HT-29 (cell line): ENCODE measurements at regions not wholly inside any gene's neighbourhood (a gene's known extent, or its start where the extent isn't known, plus 50 kb on each side); places are given as distances from the start of the nearest gene placed in this dataset.
"Not testable (repeated sequence)": the region's sequence is repeated elsewhere in the genome, so short reads cannot be mapped to it uniquely, and the experiment has no call there.

ENCODE experiments used
- DNase-seq: peaks from one replicate; pipeline ENCODE4 v3.0.0-alpha.2; 2015; ENCODE audit warnings: low spot score

- not testable (repeated sequence) for DNase-seq
These were observed 304.6 kb downstream of the UBE2NL start for GRCh38 chrX:144188489-144188888.

- DNase-seq = not testable (repeated sequence)
These were observed 313.2 kb downstream of the UBE2NL start for GRCh38 chrX:144197057-144197456.

GRCh38 chrX:144202726-144203125, 318.9 kb downstream of the UBE2NL start:
- not testable (repeated sequence) for DNase-seq

- not testable (repeated sequence) for DNase-seq
These were observed 324.6 kb downstream of the UBE2NL start for GRCh38 chrX:144208360-144209024.

GRCh38 chrX:144214651-144215050, 330.8 kb downstream of the UBE2NL start:
- no peak for DNase-seq

- DNase-seq = peak; percentile 53
These were observed 335.2 kb downstream of the UBE2NL start for GRCh38 chrX:144219035-144219434.

GRCh38 chrX:144231116-144231785, 347.4 kb downstream of the UBE2NL start:
- not testable (repeated sequence) for DNase-seq

GRCh38 chrX:144253356-144253755, 369.5 kb downstream of the UBE2NL start:
- DNase-seq = no peak

GRCh38 chrX:144259054-144259453, 375.2 kb downstream of the UBE2NL start:
- DNase-seq = no peak

GRCh38 chrX:144265641-144266040, 381.8 kb downstream of the UBE2NL start:
- no peak for DNase-seq

GRCh38 chrX:144275367-144275766, 391.5 kb downstream of the UBE2NL start:
- peak; percentile 68 for DNase-seq

GRCh38 chrX:144275843-144276242, 392.0 kb downstream of the UBE2NL start:
- DNase-seq = no peak

- DNase-seq = no peak
These were observed 409.4 kb downstream of the UBE2NL start for GRCh38 chrX:144293229-144293628.

- no peak for DNase-seq
These were observed 412.1 kb downstream of the UBE2NL start for GRCh38 chrX:144295921-144296320.

GRCh38 chrX:144297221-144297620, 413.4 kb downstream of the UBE2NL start:
- no peak for DNase-seq

- no peak for DNase-seq
These were observed 443.6 kb downstream of the UBE2NL start for GRCh38 chrX:144327495-144327894.

- no peak for DNase-seq
These were observed 449.6 kb downstream of the UBE2NL start for GRCh38 chrX:144333429-144333828.

- DNase-seq = peak; percentile 21
These were observed 450.7 kb downstream of the UBE2NL start for GRCh38 chrX:144334577-144334976.

- peak; percentile 3 for DNase-seq
These were observed 451.5 kb downstream of the UBE2NL start for GRCh38 chrX:144335402-144335801.

- no peak for DNase-seq
These were observed 495.3 kb downstream of the UBE2NL start for GRCh38 chrX:144379156-144379555.

- no peak for DNase-seq
These were observed 504.9 kb downstream of the UBE2NL start for GRCh38 chrX:144388738-144389137.
